Esophagus muscularis mucosa (tissue), 4 donors: ENCODE measurements at regions not wholly inside any gene's neighbourhood (a gene's known extent, or its start where the extent isn't known, plus 50 kb on each side); places are given as distances from the start of the nearest gene placed in this dataset.

Experiments
- CTCF ChIP-seq, 3 experiments: fragments of 200-600 bp in 2 of 3; fragments of 450-650 bp in 1 of 3; sonication (generic) in 2 of 3; IDR thresholded peaks; one replicate each; pipeline ENCODE4 v1.5.1; 2017 to 2019; ENCODE audit warnings: antibody characterized with exemption in 3 of 3, mild to moderate bottlenecking in 2 of 3, moderate library complexity in 1 of 3
- EP300 ChIP-seq: sonication (generic); formaldehyde crosslinking; IDR thresholded peaks from one replicate; pipeline ENCODE4 v1.6.1; 2017; ENCODE audit warnings: antibody characterized with exemption
- POLR2AphosphoS5 ChIP-seq, 2 donors: sonication (generic); formaldehyde crosslinking; IDR thresholded peaks; one replicate each; pipeline ENCODE4 v1.6.1; 2017; ENCODE audit warnings: antibody characterized with exemption in 2 of 2

- no peak for TF ChIP-seq EP300
- TF ChIP-seq CTCF (IDR thresholded peaks at IDR 0.05) = no peak
- TF ChIP-seq POLR2AphosphoS5 (IDR thresholded peaks at IDR 0.05) = no peak
Measured at GRCh38 chr5:159385536-159385935, 55.2 kb upstream of the IL12B start.
